ENCODE measurements at regions not wholly inside any gene's neighbourhood (a gene's known extent, or its start where the extent isn't known, plus 50 kb on each side); places are given as distances from the start of the nearest gene placed in this dataset.
"Not testable (repeated sequence)": the region's sequence is repeated elsewhere in the genome, so short reads cannot be mapped to it uniquely, and the experiment has no call there.

DNA sequence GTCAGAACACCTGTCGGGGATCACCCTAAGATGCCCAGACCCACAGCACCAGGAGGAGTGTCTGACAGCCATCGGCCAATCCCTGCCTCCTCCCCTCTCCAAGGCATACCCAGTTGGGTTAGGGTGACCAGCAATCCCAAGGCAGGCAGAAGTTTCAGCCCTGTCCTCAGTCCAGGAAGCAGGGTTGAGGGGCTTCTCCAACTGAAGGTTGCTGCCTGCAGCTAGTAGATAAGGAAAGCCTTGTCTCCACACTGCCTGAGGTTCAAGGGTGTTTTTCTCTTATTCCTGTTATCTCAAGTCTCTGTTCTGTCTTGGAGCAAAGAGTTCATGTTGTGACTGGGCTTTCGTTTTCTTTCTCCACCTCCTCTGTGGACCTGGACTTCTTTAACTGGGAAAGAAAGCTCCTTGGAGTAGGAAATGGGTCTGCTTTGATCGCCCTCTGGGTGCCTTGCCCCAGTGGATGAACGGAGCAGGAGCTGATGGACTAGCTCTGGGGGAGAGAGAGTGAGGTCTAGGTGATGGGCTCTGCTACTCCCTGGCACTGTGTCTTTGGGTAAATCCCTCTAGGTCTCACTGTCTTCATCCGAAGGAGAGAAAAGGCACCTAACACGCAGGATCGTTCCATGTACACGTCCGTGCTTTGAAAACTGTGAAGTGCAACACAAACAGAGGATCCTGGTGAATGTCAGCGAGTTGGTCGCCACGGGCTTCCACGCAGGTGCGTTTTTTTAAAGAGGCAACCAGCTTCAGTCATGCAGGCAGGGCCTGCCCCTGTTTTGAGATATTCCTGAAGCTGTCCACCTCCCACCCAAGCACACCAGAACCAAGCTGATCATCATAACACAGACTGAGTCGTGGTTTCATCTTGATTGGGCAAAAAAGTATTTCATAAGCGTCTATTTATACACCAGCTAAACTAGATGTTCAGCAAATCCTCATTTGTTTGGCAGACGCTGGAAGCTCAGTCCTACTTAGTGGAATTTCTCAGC is 52.5 kb upstream of the FOXN3 start:
- Histone ChIP-seq H3K4me1 (ENCODE audit: insufficient read depth, low read length) (peaks cover 7% of the 10 kb centered on the region), H3K9ac (ENCODE audit: low read length) (no peak overlapping the region), H3K36me3 (ENCODE audit: insufficient read depth, low read length) (no peaks in the 10 kb centered on the region), H2AFZ (ENCODE audit: low read depth, low read length) (no peak overlapping the region), H3K4me3 (ENCODE audit: insufficient read depth, low read depth, low read length) (no peak overlapping the region), H3K27me3 (ENCODE audit: insufficient read depth, low read length) (no peaks in the 10 kb centered on the region), H4K20me1 (ENCODE audit: insufficient read depth, low read length) (peaks cover 4% of the 10 kb centered on the region), H3K9me3 (ENCODE audit: insufficient read depth, low read depth, low read length) (no peaks in the 10 kb centered on the region), H3K79me2 (ENCODE audit: insufficient read depth, low read length) (peaks cover 2% of the 10 kb centered on the region), H3K27ac (ENCODE audit: low read depth, low read length) (no peak overlapping the region), H3K4me2 (ENCODE audit: low read length) (no peak overlapping the region)
- TF ChIP-seq CTCF (IDR thresholded peaks at IDR 0.05; ENCODE audit: insufficient read depth, low read depth, low read length) (no peak), EZH2 (IDR thresholded peaks at IDR 0.05; ENCODE audit: insufficient read depth, low read length) (no peak)
- no peak for DNase-seq (ENCODE audit: low read depth)
- Mint-ChIP-seq H3K36me3 (ENCODE audit: low read depth, unreplicated experiment) (peaks cover 17% of the 10 kb centered on the region), H3K9me3 (ENCODE audit: unreplicated experiment) (peaks cover 3% of the 10 kb centered on the region), H3K4me3 (ENCODE audit: unreplicated experiment) (no peak overlapping the region), H3K27me3 (ENCODE audit: low read depth, unreplicated experiment) (no peaks in the 10 kb centered on the region), H3K4me1 (ENCODE audit: low read depth, unreplicated experiment) (peaks cover 5% of the 10 kb centered on the region), H3K27ac (ENCODE audit: unreplicated experiment) (no peak overlapping the region)
- FAIRE-seq: no peak

DNA sequence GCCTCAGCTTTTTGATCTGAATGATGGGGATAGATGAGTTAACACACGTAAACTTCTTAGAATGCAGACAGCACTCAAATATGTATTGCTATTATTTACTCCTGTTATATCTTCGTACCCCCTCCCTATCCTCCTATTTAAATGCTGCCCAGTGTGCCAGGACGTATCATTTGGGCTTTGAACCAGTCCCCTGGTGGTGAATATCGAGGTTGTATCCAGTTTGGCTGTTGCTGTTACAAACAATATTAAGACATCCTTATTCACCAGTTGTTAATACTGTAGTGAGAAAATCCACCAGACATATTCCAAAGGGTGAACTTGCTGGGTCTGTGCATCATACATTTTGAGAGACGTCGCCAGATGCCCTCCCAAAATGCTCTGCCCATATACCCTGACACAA is 51.5 kb upstream of the FOXN3 start:
- H3K27me3 Mint-ChIP-seq (ENCODE audit: low read depth, unreplicated experiment): no peaks in the 10 kb centered on the region
- no peak for TF ChIP-seq EZH2 (IDR thresholded peaks at IDR 0.05; ENCODE audit: insufficient read depth, low read length)
- TF ChIP-seq CTCF (IDR thresholded peaks at IDR 0.05; ENCODE audit: insufficient read depth, low read depth, low read length): no peak
- FAIRE-seq (no peak), DNase-seq (ENCODE audit: low read depth) (no peak)
- no peaks in the 10 kb centered on the region for H3K36me3 ChIP-seq (ENCODE audit: insufficient read depth, low read length)
- H3K36me3 Mint-ChIP-seq (ENCODE audit: low read depth, unreplicated experiment): peaks cover 17% of the 10 kb centered on the region
- no peak overlapping the region for H3K27ac ChIP-seq (ENCODE audit: low read depth, low read length)
- no peak overlapping the region for H3K9ac ChIP-seq (ENCODE audit: low read length)
- no peak overlapping the region for H2AFZ ChIP-seq (ENCODE audit: low read depth, low read length)
- peaks cover 2% of the 10 kb centered on the region for H3K79me2 ChIP-seq (ENCODE audit: insufficient read depth, low read length)
- H3K27me3 ChIP-seq (ENCODE audit: insufficient read depth, low read length): no peaks in the 10 kb centered on the region
- H3K4me3 ChIP-seq (ENCODE audit: insufficient read depth, low read depth, low read length): no peak overlapping the region
- H4K20me1 ChIP-seq (ENCODE audit: insufficient read depth, low read length): peaks cover 4% of the 10 kb centered on the region
- H3K9me3 ChIP-seq (ENCODE audit: insufficient read depth, low read depth, low read length): no peaks in the 10 kb centered on the region
- H3K9me3 Mint-ChIP-seq (ENCODE audit: unreplicated experiment): peaks cover 3% of the 10 kb centered on the region
- H3K4me3 Mint-ChIP-seq (ENCODE audit: unreplicated experiment): no peak overlapping the region
- no peak overlapping the region for H3K4me2 ChIP-seq (ENCODE audit: low read length)
- H3K4me1 Mint-ChIP-seq (ENCODE audit: low read depth, unreplicated experiment): peaks cover 5% of the 10 kb centered on the region
- no peaks in the 10 kb centered on the region for H3K4me1 ChIP-seq (ENCODE audit: insufficient read depth, low read length)
- no peak overlapping the region for H3K27ac Mint-ChIP-seq (ENCODE audit: unreplicated experiment)

- not testable (repeated sequence) for H3K9me3 Mint-ChIP-seq (ENCODE audit: unreplicated experiment); FAIRE-seq; H3K79me2 ChIP-seq (ENCODE audit: insufficient read depth, low read length); H3K9ac ChIP-seq (ENCODE audit: low read length); H3K27ac Mint-ChIP-seq (ENCODE audit: unreplicated experiment); H3K27me3 Mint-ChIP-seq (ENCODE audit: low read depth, unreplicated experiment); H3K4me1 ChIP-seq (ENCODE audit: insufficient read depth, low read length); H4K20me1 ChIP-seq (ENCODE audit: insufficient read depth, low read length); H2AFZ ChIP-seq (ENCODE audit: low read depth, low read length); H3K4me2 ChIP-seq (ENCODE audit: low read length); H3K27me3 ChIP-seq (ENCODE audit: insufficient read depth, low read length); H3K4me3 ChIP-seq (ENCODE audit: insufficient read depth, low read depth, low read length); H3K36me3 ChIP-seq (ENCODE audit: insufficient read depth, low read length); H3K27ac ChIP-seq (ENCODE audit: low read depth, low read length); H3K9me3 ChIP-seq (ENCODE audit: insufficient read depth, low read depth, low read length); DNase-seq (ENCODE audit: low read depth); H3K4me1 Mint-ChIP-seq (ENCODE audit: low read depth, unreplicated experiment); H3K4me3 Mint-ChIP-seq (ENCODE audit: unreplicated experiment)
- peaks cover 19% of the 10 kb centered on the region for H3K36me3 Mint-ChIP-seq (ENCODE audit: low read depth, unreplicated experiment)
Measured at GRCh38 chr14:89468030-89468429, 51.0 kb upstream of the FOXN3 start.
